Mesothelial cell of epicardium (in vitro differentiated cells): ENCODE measurements at regions not wholly inside any gene's neighbourhood (a gene's known extent, or its start where the extent isn't known, plus 50 kb on each side); places are given as distances from the start of the nearest gene placed in this dataset.

Experiments
- DNase-seq, 2 experiments: peaks; one replicate each; pipeline ENCODE4 v3.0.0; 2021; ENCODE audit warnings: low spot score in 2 of 2; ENCODE audit not compliant: unreplicated experiment in 2 of 2
- H3K27ac Mint-ChIP-seq: 2 replicates; pipeline ENCODE4 v1.8.0; 2021; ENCODE audit warnings: mixed read lengths
- H3K27me3 Mint-ChIP-seq: 2 replicates; pipeline ENCODE4 v1.8.0; 2021; ENCODE audit warnings: low read depth, mixed read lengths
- H3K36me3 Mint-ChIP-seq: 2 replicates; pipeline ENCODE4 v1.8.0; 2021; ENCODE audit warnings: mixed read lengths
- H3K4me1 Mint-ChIP-seq: 2 replicates; pipeline ENCODE4 v1.8.0; 2021; ENCODE audit warnings: mixed read lengths
- H3K4me3 Mint-ChIP-seq: 2 replicates; pipeline ENCODE4 v1.8.0; 2021; ENCODE audit warnings: mild to moderate bottlenecking, moderate library complexity, mixed read lengths
- H3K9me3 Mint-ChIP-seq: 2 replicates; pipeline ENCODE4 v1.8.0; 2021; ENCODE audit warnings: mixed read lengths
- TF ChIP-seq, protein P1 (sequence below): fragments of 200-600 bp; sonication (generic); IDR thresholded peaks from one replicate; pipeline ENCODE4 v1.5.0; 2021; ENCODE audit warnings: antibody characterized with exemption; ENCODE audit not compliant: unreplicated experiment

- Mint-ChIP-seq H3K9me3 (no peaks in the 10 kb centered on the region), H3K4me3 (no peak overlapping the region), H3K27ac (peak overlapping the region; percentile 77), H3K36me3 (no peaks in the 10 kb centered on the region), H3K27me3 (no peaks in the 10 kb centered on the region), H3K4me1 (peaks cover 23% of the 10 kb centered on the region)
- TF ChIP-seq, protein P1, sequence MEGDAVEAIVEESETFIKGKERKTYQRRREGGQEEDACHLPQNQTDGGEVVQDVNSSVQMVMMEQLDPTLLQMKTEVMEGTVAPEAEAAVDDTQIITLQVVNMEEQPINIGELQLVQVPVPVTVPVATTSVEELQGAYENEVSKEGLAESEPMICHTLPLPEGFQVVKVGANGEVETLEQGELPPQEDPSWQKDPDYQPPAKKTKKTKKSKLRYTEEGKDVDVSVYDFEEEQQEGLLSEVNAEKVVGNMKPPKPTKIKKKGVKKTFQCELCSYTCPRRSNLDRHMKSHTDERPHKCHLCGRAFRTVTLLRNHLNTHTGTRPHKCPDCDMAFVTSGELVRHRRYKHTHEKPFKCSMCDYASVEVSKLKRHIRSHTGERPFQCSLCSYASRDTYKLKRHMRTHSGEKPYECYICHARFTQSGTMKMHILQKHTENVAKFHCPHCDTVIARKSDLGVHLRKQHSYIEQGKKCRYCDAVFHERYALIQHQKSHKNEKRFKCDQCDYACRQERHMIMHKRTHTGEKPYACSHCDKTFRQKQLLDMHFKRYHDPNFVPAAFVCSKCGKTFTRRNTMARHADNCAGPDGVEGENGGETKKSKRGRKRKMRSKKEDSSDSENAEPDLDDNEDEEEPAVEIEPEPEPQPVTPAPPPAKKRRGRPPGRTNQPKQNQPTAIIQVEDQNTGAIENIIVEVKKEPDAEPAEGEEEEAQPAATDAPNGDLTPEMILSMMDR = no peak
- no peak for DNase-seq
Measured at GRCh38 chr3:124174910-124175874, 183.3 kb upstream of the ROPN1 start.

DNA sequence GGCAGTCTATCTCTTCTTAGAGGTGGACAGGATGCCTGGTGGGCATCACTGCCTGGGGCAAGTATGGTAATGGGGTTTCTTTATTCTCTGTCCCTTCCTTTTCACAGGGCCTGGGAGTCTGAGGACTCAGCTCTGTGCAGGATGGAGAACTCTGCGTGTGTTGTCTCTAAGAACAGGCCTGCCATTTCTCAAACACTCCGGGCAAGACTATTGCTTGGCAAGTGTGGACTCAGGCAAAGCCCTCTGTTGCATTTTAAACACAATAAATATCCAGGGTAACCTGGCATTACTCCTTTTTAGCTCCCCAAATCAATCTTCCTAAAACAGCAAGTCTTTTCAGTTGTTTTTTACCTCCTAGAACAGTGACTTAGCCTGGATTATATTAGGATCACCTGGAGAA lies 185.1 kb upstream of the ROPN1 start:
- Mint-ChIP-seq H3K27ac (no peak overlapping the region), H3K4me3 (no peak overlapping the region), H3K27me3 (no peaks in the 10 kb centered on the region), H3K9me3 (peaks cover 5% of the 10 kb centered on the region), H3K4me1 (peaks cover 23% of the 10 kb centered on the region), H3K36me3 (peaks cover 2% of the 10 kb centered on the region)
- TF ChIP-seq, protein P1 = no peak
- no peak for DNase-seq

DNA sequence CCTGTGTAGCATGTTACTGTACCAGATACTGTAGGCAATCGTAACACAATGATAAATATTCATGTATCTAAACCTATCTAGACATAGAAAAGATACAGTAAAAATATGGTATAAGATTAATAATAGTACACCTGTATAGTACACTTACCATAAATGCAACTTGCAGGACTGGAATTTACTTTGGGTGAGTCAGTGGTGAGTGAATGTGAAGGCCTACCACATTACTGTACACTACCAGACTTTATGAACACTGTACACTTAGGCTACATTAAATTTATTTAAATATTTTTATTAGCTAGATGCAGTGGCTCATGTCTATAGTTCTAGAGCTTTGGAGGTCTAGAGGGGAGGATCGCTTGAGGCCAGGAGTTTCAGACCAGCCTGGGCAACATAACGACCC lies 186.6 kb upstream of the ROPN1 start:
- Mint-ChIP-seq H3K4me1 (peaks cover 15% of the 10 kb centered on the region), H3K27me3 (no peaks in the 10 kb centered on the region), H3K4me3 (no peak overlapping the region), H3K36me3 (peaks cover 2% of the 10 kb centered on the region), H3K9me3 (peaks cover 10% of the 10 kb centered on the region), H3K27ac (no peak overlapping the region)
- TF ChIP-seq, protein P1 = no peak
- DNase-seq = no peak

GRCh38 chr3:124200407-124200806 lies 208.5 kb upstream of the ROPN1 start:
- Mint-ChIP-seq H3K4me1 (peaks cover 27% of the 10 kb centered on the region), H3K4me3 (no peak overlapping the region), H3K36me3 (no peaks in the 10 kb centered on the region), H3K27ac (no peak overlapping the region), H3K9me3 (no peaks in the 10 kb centered on the region), H3K27me3 (no peaks in the 10 kb centered on the region)
- TF ChIP-seq, protein P1 = no peak
- no peak for DNase-seq

- Mint-ChIP-seq H3K4me1 (peaks cover 27% of the 10 kb centered on the region), H3K9me3 (no peaks in the 10 kb centered on the region), H3K4me3 (no peak overlapping the region), H3K36me3 (no peaks in the 10 kb centered on the region), H3K27ac (no peak overlapping the region), H3K27me3 (no peaks in the 10 kb centered on the region)
- no peak for DNase-seq
- TF ChIP-seq, protein P1 = no peak
Measured at GRCh38 chr3:124201226-124201625, 209.3 kb upstream of the ROPN1 start.
